ENCODE measurements at regions not wholly inside any gene's neighbourhood (a gene's known extent, or its start where the extent isn't known, plus 50 kb on each side); places are given as distances from the start of the nearest gene placed in this dataset.

DNA sequence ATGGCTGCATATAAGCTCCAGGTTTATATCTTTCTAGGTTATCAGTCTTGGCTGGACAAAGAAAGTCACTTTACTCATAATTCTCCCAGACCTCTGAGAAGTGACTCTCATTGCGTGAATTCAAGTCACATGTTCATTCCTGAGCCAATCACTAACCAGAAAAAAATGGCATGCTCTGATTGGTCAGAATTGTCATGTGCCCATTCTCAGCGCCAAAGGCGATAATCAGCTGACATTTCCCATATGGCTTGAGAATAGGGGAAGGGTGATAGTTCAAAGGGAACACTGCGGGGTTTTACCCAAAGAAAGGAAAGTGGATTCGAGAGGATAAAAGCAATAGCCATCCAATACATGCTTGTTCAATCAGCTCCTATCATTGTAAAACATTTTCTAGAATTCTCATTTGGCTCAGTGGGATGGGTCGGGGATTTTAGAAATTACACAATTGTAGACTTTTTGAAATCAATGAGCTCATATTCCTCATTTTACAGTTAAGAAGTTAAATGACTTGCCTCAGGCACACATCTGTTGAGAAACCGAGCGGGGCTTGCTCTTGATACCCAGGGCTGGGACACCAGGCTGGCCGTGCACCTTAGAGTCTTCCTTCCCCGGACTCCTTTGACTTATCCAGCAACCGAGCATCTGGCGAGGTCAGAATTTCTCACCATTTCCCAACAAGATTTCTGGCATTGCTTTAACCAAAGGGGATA, 454.0 kb upstream of the TBX3 start:
- no peak overlapping the region for H3K4me3 ChIP-seq (ENCODE audit: low read length)
- Mint-ChIP-seq H3K9me3 (peaks cover 0 to 15% (median 8%) of the 10 kb centered on the region in 5 donors), H3K4me1 (no peaks in the 10 kb centered on the region), H3K36me3 (no peaks in the 10 kb centered on the region), H3K4me3 (peak overlapping the region in 1 of 7 donors; percentile 68), H3K27me3 (peaks cover 0 to 4% of the 10 kb centered on the region in 2 donors), H3K27ac (no peak overlapping the region)
- CTCF ChIA-PET: no interaction called here
- POLR2A ChIA-PET: no interaction called here
- H3K36me3 ChIP-seq (ENCODE audit: insufficient read depth, low read length): no peaks in the 10 kb centered on the region
- DNase-seq: no peak
- no peak overlapping the region for H3K27ac ChIP-seq (ENCODE audit: low read depth, low read length)
- no peaks in the 10 kb centered on the region for H3K27me3 ChIP-seq (ENCODE audit: insufficient read depth, low read length, poor library complexity, severe bottlenecking)
- H3K9me3 ChIP-seq (ENCODE audit: low read length): no peaks in the 10 kb centered on the region
- H3K4me1 ChIP-seq (ENCODE audit: insufficient read depth, low read length): no peaks in the 10 kb centered on the region

DNA sequence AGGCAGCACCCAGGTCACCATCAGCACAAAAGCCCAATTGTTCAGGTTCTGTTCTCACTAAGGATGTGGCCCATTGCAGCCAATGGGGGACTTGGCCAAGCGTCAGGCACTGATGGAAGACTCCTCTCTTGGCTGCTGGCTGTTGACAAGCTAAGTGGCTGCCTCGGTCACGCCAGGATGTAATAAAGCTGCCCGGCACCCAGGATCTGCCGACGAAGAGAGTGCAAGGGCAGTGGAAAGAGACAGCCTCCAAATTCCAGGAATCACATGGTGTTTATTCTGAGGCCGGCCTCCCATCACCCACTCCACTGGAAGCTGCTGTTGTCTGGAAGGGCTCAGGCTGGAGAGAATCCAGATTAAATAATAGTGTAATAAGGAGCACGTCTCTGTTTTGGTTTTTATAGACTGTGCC, 451.8 kb upstream of the TBX3 start:
- Mint-ChIP-seq H3K4me1 (no peaks in the 10 kb centered on the region), H3K9me3 (peaks cover 1 to 15% (median 8%) of the 10 kb centered on the region in 5 donors), H3K4me3 (no peak overlapping the region), H3K36me3 (no peaks in the 10 kb centered on the region), H3K27ac (no peak overlapping the region), H3K27me3 (peaks cover 0 to 4% of the 10 kb centered on the region in 2 donors)
- DNase-seq: no peak
- H3K4me1 ChIP-seq (ENCODE audit: insufficient read depth, low read length): no peaks in the 10 kb centered on the region
- H3K36me3 ChIP-seq (ENCODE audit: insufficient read depth, low read length): no peaks in the 10 kb centered on the region
- ChIA-PET POLR2A (no interaction called here), CTCF (no interaction called here)
- H3K27me3 ChIP-seq (ENCODE audit: insufficient read depth, low read length, poor library complexity, severe bottlenecking): no peaks in the 10 kb centered on the region
- no peak overlapping the region for H3K4me3 ChIP-seq (ENCODE audit: low read length)
- H3K27ac ChIP-seq (ENCODE audit: low read depth, low read length): no peak overlapping the region
- no peaks in the 10 kb centered on the region for H3K9me3 ChIP-seq (ENCODE audit: low read length)

DNA sequence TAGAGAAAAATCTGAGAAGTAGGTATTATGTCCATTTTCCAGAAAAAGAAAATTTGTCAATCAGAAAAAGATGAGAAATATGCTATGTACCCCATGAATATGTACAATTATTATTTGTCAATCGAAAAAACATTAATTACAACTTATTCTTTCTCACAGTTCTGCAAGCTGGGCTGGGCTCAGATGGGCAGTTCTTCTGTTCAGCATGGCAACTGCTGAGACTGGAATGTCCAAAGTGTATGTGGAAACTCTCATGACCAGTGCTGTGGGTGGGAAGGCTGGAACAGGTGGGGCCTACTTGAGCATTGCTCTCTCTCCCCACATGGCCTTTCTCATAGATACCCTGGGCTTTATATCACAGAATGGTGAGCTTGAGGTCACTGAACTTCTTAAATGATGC, 450.3 kb upstream of the TBX3 start:
- no peak for DNase-seq
- Mint-ChIP-seq H3K27ac (no peak overlapping the region), H3K4me3 (no peak overlapping the region), H3K27me3 (peaks cover 0 to 4% of the 10 kb centered on the region in 2 donors), H3K9me3 (peaks cover 2 to 11% (median 8%) of the 10 kb centered on the region in 5 donors), H3K4me1 (no peaks in the 10 kb centered on the region), H3K36me3 (no peaks in the 10 kb centered on the region)
- Histone ChIP-seq H3K9me3 (ENCODE audit: low read length) (no peaks in the 10 kb centered on the region), H3K36me3 (ENCODE audit: insufficient read depth, low read length) (no peaks in the 10 kb centered on the region), H3K4me1 (ENCODE audit: insufficient read depth, low read length) (no peaks in the 10 kb centered on the region), H3K27ac (ENCODE audit: low read depth, low read length) (no peak overlapping the region), H3K27me3 (ENCODE audit: insufficient read depth, low read length, poor library complexity, severe bottlenecking) (no peaks in the 10 kb centered on the region), H3K4me3 (ENCODE audit: low read length) (no peak overlapping the region)
- CTCF ChIA-PET: no interaction called here
- POLR2A ChIA-PET: no interaction called here

DNA sequence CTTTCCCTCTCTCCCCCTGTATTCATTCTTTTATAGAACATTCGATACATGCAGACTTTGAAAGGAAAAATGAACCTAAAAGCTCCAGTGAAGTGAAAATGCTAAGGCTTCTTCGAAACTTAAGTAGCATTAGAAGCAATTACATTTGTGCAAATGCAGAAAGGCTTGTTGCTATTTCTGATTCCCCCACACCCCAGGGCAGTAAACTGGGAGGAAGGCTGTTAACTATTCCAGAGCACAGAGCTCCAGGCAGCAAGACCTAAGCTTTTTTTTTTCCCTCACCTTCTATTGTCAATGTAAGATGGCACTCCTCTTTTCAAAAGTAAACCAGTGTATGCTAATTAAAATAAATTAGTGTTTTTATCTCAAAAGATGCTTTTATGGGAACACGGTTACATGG, 448.9 kb upstream of the TBX3 start:
- Histone ChIP-seq H3K27me3 (ENCODE audit: insufficient read depth, low read length, poor library complexity, severe bottlenecking) (no peaks in the 10 kb centered on the region), H3K4me1 (ENCODE audit: insufficient read depth, low read length) (no peaks in the 10 kb centered on the region), H3K27ac (ENCODE audit: low read depth, low read length) (no peak overlapping the region), H3K9me3 (ENCODE audit: low read length) (no peaks in the 10 kb centered on the region), H3K36me3 (ENCODE audit: insufficient read depth, low read length) (no peaks in the 10 kb centered on the region), H3K4me3 (ENCODE audit: low read length) (no peak overlapping the region)
- H3K27me3 Mint-ChIP-seq: peaks cover 0 to 4% of the 10 kb centered on the region in 2 donors
- no peak overlapping the region for H3K4me3 Mint-ChIP-seq
- peaks cover 2 to 16% (median 5%) of the 10 kb centered on the region in 5 donors for H3K9me3 Mint-ChIP-seq
- no peak overlapping the region for H3K27ac Mint-ChIP-seq
- CTCF ChIA-PET: no interaction called here
- no peak for DNase-seq
- no peaks in the 10 kb centered on the region for H3K4me1 Mint-ChIP-seq
- H3K36me3 Mint-ChIP-seq: no peaks in the 10 kb centered on the region
- POLR2A ChIA-PET: no interaction called here

DNA sequence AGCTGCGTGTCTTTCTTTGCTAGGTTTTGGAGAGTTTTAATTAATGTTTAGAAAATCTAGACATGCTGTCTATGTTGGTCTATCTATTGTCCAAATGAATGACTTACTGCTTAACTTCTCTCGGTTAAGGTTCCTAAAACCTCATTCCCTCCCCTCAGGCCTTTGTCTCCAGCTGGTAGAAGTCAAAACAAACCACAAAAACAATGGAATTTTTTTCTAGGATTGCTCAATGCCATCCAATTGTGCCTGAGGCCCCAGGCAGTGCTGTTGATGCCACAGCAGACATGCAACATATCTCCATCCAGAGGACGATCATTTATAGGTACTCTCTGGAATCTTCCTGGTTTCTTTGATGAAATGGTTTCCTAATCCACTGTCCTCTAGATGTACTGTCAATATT, 448.2 kb upstream of the TBX3 start:
- Mint-ChIP-seq H3K4me3 (no peak overlapping the region), H3K27ac (no peak overlapping the region), H3K27me3 (peaks cover 0 to 4% of the 10 kb centered on the region in 2 donors), H3K4me1 (no peaks in the 10 kb centered on the region), H3K9me3 (peaks cover 2 to 17% (median 5%) of the 10 kb centered on the region in 5 donors), H3K36me3 (no peaks in the 10 kb centered on the region)
- Histone ChIP-seq H3K36me3 (ENCODE audit: insufficient read depth, low read length) (no peaks in the 10 kb centered on the region), H3K4me1 (ENCODE audit: insufficient read depth, low read length) (no peaks in the 10 kb centered on the region), H3K27ac (ENCODE audit: low read depth, low read length) (no peak overlapping the region), H3K27me3 (ENCODE audit: insufficient read depth, low read length, poor library complexity, severe bottlenecking) (no peaks in the 10 kb centered on the region), H3K9me3 (ENCODE audit: low read length) (no peaks in the 10 kb centered on the region), H3K4me3 (ENCODE audit: low read length) (no peak overlapping the region)
- ChIA-PET CTCF (no interaction called here), POLR2A (no interaction called here)
- no peak for DNase-seq

DNA sequence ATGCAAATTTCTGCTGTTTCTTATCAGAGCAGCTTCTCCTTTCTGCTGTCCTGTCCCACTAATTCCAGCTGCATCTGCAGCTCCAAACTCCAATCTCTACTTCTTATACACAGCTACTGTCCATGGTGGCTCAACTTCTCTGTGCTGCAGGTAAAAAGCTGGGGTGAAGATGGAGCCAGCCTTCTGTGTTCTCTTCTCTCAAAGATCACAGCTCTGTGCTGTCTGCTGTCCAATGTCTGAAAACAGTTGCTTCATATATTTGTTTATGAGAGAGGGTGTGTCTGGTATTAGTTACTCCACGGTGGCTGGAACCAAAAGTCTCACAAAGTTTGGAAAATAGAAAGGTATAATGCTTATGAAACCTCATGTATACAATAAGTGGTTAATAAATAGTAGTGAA, 445.8 kb upstream of the TBX3 start:
- Histone ChIP-seq H3K36me3 (ENCODE audit: insufficient read depth, low read length) (no peaks in the 10 kb centered on the region), H3K4me3 (ENCODE audit: low read length) (no peak overlapping the region), H3K27me3 (ENCODE audit: insufficient read depth, low read length, poor library complexity, severe bottlenecking) (no peaks in the 10 kb centered on the region), H3K4me1 (ENCODE audit: insufficient read depth, low read length) (no peaks in the 10 kb centered on the region), H3K9me3 (ENCODE audit: low read length) (no peaks in the 10 kb centered on the region), H3K27ac (ENCODE audit: low read depth, low read length) (no peak overlapping the region)
- CTCF ChIA-PET: no interaction called here
- Mint-ChIP-seq H3K4me1 (no peaks in the 10 kb centered on the region), H3K27ac (no peak overlapping the region), H3K36me3 (no peaks in the 10 kb centered on the region), H3K9me3 (peaks cover under 1 to 11% (median 3%) of the 10 kb centered on the region in 5 donors), H3K4me3 (no peak overlapping the region), H3K27me3 (no peaks in the 10 kb centered on the region)
- DNase-seq: no peak
- POLR2A ChIA-PET: no interaction called here

DNA sequence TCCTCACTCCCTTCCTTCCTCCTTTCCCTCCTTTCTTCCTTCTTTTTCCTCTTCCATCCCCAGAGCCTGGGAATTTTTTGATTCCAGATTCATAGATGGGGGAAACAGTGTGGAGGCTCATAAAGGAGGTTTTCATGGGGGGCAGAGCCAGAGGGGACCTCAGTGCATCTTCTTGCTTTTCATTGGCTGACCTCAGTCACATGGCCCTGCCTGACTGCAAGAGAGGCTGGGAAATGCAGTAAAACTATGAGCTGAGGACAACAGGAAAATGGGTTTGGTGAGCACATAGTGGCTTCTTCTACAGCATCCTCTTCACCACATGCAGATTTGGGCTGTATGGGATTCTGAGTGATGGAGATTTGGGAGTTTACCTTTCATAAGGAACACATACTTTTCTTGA, 437.1 kb upstream of the TBX3 start:
- Histone ChIP-seq H3K4me1 (ENCODE audit: insufficient read depth, low read length) (no peaks in the 10 kb centered on the region), H3K27ac (ENCODE audit: low read depth, low read length) (no peak overlapping the region), H3K27me3 (ENCODE audit: insufficient read depth, low read length, poor library complexity, severe bottlenecking) (no peaks in the 10 kb centered on the region), H3K4me3 (ENCODE audit: low read length) (no peak overlapping the region), H3K9me3 (ENCODE audit: low read length) (no peaks in the 10 kb centered on the region), H3K36me3 (ENCODE audit: insufficient read depth, low read length) (no peaks in the 10 kb centered on the region)
- Mint-ChIP-seq H3K9me3 (peaks cover 3 to 27% (median 4%) of the 10 kb centered on the region in 5 donors), H3K27me3 (no peaks in the 10 kb centered on the region), H3K4me3 (no peak overlapping the region), H3K36me3 (no peaks in the 10 kb centered on the region), H3K4me1 (no peaks in the 10 kb centered on the region), H3K27ac (no peak overlapping the region)
- CTCF ChIA-PET: no interaction called here
- DNase-seq: no peak
- POLR2A ChIA-PET: no interaction called here

DNA sequence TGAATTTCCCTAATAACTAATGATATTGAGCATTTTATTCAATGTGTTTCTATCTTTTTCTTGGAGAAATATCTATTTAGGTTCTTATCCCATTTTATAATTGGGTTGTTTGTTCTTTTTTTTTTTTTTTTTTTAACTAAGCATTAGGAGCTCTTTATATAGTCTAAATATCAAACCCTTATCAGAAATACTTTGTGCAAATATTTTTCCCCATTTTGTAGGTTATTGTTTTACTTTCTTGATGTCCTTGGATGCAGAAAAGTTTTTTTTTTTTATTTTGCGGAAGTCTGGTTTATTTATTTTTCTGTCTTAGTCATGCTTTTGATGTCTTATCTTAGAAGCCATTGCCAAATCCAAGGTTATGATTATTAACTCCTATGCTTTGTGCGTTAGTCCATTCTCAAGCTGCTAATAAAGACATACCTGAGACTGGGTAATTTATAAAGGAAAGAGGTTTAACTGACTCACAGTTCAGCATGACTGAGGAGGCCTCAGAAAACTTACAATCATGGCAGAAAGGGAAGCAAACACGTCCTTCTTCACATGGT, 434.3 kb upstream of the TBX3 start:
- DNase-seq: no peak
- Histone ChIP-seq H3K27ac (ENCODE audit: low read depth, low read length) (no peak overlapping the region), H3K27me3 (ENCODE audit: insufficient read depth, low read length, poor library complexity, severe bottlenecking) (no peaks in the 10 kb centered on the region), H3K36me3 (ENCODE audit: insufficient read depth, low read length) (no peaks in the 10 kb centered on the region), H3K4me3 (ENCODE audit: low read length) (no peak overlapping the region), H3K4me1 (ENCODE audit: insufficient read depth, low read length) (no peaks in the 10 kb centered on the region), H3K9me3 (ENCODE audit: low read length) (no peaks in the 10 kb centered on the region)
- no peak overlapping the region for H3K4me3 Mint-ChIP-seq
- peaks cover 4 to 23% (median 6%) of the 10 kb centered on the region in 5 donors for H3K9me3 Mint-ChIP-seq
- CTCF ChIA-PET: no interaction called here
- H3K27me3 Mint-ChIP-seq: no peaks in the 10 kb centered on the region
- H3K36me3 Mint-ChIP-seq: no peaks in the 10 kb centered on the region
- POLR2A ChIA-PET: no interaction called here
- no peak overlapping the region for H3K27ac Mint-ChIP-seq
- H3K4me1 Mint-ChIP-seq: no peaks in the 10 kb centered on the region

Data from CD8-positive, alpha-beta memory T cell (primary cell).